Left colon (tissue), 2 donors: ENCODE measurements at regions not wholly inside any gene's neighbourhood (a gene's known extent, or its start where the extent isn't known, plus 50 kb on each side); places are given as distances from the start of the nearest gene placed in this dataset.
A peak's percentile ranks its signal among the peaks of the same experiment; 100 is the strongest.

ENCODE experiments used
- ATAC-seq: fragments of 200-7000 bp; cut with Tn5 transposase; one replicate; pipeline ENCODE4 v1.9.1; 2020; ENCODE audit warnings: mild to moderate bottlenecking, moderate library complexity
- DNase-seq, 2 donors: peaks; one replicate each; pipeline ENCODE4 v3.0.0-alpha.2; 2020
- intact Hi-C, 2 donors: fragments of 100-400 bp; cut with DNase I in 1 of 2; cut with micrococcal nuclease in 1 of 2; formaldehyde crosslinking; loops; one replicate each; pipeline versions ENCODE4 v1.11.2 to v1.14.0; 2022; cut with DNase I, micrococcal nuclease
- donor health status: DM: no; HTN: no; CAD: no.
- donor health status: DM: yes; HTN: yes; CAD: no.

DNA sequence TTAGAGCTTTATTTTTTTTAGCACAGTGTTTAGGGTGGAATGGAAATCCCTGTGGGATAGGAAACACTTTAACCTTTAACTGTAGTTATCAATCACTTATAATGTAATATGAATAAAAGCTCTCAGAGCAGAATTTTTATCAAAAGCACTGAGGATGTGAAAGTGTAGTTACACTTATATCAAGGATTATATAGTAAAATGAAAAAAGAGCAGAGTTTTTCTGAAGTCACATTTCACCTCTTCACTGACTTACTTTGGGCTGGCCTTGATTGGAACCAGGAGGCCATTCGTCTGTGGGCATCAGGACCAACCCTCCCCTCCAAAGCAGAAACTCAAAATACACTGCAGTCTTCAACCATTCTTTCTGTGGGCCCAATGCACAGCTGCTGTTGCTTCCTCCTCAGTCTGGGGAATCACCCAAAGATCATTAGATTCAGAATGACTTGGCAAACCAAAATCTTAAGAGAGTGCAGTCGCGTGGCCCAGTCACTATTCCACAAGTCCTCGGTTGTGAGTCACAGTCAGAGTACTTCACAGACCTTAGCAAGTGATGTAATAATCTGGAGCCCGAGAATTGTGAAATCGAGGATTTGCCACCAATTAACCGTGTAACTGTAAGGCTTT, 132.6 kb upstream of the COL8A1 start:
- ATAC-seq: no peak
- intact Hi-C loops: loop anchor here in 1 of 2 donors (10.0 kb wide), 2 partner anchors 179 to 249 kb away; no protein-coding TSS in a partner anchor

DNA sequence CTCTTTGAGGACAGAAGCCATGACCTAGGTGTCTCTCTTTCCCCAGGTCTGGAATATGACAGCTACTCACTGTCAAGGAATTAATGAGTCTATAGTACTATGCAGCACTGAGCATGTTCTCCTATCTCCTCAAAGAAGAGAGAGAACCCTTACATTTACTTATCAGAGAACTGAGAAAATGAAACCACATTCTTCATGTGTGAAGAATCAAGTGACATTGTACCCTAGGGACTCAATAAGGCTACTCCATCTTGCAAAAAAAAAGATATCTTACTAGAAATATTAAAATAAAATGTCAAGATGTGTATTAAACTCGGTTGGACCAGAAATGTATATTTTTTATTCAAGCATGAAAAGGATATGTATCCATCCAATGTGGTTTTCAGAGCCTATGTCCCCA, 133.2 kb upstream of the COL8A1 start:
- intact Hi-C loops: loop anchor here in 1 of 2 donors (10.0 kb wide), 2 partner anchors 180 to 250 kb away; no protein-coding TSS in a partner anchor
- no peak for ATAC-seq
- no peak for DNase-seq

More for the DNA sequence above, 132.6 kb upstream of the COL8A1 start:
- peak; percentile 11 to 31 for DNase-seq

DNA sequence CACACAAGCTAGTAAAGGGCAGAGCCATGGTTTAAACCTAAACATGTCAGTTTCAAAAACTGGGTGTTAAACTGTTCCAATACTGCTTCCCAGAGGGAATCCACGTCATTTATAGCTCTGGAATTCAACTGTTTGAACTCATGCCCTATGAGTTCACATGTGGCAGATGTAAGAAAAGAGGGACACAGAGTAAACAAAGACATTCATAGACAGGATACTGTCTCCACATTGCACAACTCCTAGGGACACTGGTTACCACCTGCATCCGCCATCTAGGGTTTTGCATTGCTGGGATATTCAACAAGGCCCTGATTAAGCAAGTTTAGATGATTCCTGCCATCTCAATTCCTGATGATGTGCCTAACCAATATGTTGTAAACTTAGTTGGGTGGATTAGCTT, 134.1 kb upstream of the COL8A1 start:
- ATAC-seq (no peak), DNase-seq (no peak)
- intact Hi-C loops: loop anchor here in 1 of 2 donors (10.0 kb wide), 2 partner anchors 181 to 251 kb away; no protein-coding TSS in a partner anchor

DNA sequence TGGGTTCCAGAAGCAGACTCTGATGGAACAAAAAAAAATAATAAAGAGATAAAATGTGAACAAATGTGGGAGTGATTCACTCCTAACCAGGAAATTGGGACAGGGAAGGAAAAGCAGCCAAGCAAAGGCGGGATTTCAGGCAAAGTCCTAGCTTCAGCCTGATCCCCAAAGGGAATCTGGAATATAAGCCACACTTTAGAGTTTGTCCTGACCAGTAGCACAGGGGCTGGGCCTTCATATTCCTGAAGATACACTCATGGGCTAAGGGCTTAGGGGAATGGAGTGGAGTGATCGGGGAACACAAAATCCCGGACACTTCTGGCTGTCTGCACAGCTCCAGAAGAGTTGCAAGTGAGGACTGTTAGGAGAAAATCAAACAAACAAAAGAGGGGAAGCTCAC, 135.0 kb upstream of the COL8A1 start:
- intact Hi-C loops: loop anchor here in 1 of 2 donors (10.0 kb wide), 2 partner anchors 181 to 251 kb away; no protein-coding TSS in a partner anchor
- DNase-seq (no peak), ATAC-seq (no peak)

DNA sequence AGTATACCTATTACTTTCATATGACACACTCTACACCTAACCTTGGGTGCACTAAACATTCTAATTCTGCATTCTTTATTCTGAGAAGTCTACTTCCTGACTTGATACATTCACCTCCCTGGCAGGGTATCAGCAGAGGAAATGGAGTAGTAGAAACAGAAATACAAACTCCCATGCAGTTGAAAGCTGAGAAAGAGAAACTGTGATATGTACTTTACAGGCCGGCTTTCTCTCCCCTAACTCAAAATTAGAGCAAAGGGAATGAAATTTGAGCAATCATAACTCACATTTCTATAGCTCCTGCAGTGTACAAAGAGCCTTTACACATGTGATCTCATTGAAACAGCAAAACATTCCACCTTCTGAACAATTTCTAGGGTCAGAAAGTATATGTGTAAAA, 135.5 kb upstream of the COL8A1 start:
- no peak for DNase-seq
- no peak for ATAC-seq
- intact Hi-C loops: loop anchor here in 1 of 2 donors (10.0 kb wide), 2 partner anchors 182 to 252 kb away; no protein-coding TSS in a partner anchor

DNA sequence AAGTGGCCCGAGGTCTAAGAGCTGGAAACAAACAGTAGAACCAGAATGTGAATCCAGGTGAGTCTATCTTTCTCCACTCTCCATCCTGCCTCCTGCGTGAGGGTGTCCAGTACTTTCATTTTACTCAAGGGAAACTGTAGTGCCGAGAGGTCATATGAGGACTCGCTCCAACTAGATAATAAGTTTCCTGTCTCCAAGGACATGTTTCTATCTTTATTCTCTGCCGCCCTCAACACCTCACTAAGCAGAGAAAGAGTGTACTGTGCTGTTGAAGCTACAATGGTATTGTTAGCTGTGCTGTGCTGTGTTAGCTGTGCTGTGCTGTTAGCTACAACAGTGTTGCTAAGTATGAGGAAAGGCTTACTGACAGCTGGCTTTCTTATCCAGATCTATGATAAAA, 137.9 kb upstream of the COL8A1 start:
- ATAC-seq: no peak
- DNase-seq: no peak
- intact Hi-C loops: loop anchor here in 1 of 2 donors (10.0 kb wide), 2 partner anchors 184 to 254 kb away; no protein-coding TSS in a partner anchor

DNA sequence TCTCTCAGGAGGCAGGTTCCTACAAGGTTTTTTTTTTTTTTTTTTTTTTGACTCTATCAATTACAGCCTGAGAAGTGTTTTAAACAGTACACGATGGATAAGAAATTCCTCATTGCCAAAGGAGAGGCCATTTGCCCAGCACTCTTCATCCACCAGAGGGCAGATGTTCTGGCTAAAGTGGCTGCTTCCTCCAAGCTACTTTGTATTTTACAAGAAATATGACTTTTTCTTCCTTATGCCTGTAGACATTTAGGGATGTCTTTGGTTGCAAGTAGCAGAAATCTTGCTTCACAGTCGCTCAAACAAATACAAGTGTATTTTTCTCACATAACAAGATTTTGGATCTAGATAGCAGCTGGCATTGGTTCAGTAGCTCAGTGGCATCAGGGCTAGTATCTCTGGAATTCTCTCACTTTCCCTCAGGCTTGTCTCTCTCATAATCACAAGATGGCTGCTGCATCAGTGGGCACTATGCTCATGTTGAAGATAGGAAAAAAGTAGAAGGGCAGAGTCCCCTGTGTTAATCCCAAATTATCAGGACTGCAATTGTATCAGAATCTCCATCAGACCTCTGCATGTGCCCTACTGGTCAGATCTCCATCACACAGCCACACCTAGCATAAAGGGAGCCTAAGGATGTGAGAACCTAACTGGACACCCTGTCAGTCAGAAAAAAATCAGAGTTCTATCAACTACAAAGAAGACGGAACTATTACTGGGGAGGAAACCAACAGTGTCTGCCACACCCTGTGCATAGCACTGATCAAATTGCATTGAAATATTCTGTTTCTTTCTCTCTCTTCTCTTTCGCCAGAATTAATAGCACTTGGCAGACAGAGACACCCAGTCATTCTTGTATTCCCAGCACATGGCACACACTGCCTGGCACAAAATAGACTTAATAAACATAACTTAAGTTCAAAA, 138.9 kb upstream of the COL8A1 start:
- DNase-seq (peak in 1 of 2 donors; percentile 18), ATAC-seq (peak; percentile 50)
- intact Hi-C loops: loop anchor here in 1 of 2 donors (10.0 kb wide), 2 partner anchors 185 to 255 kb away; no protein-coding TSS in a partner anchor

DNA sequence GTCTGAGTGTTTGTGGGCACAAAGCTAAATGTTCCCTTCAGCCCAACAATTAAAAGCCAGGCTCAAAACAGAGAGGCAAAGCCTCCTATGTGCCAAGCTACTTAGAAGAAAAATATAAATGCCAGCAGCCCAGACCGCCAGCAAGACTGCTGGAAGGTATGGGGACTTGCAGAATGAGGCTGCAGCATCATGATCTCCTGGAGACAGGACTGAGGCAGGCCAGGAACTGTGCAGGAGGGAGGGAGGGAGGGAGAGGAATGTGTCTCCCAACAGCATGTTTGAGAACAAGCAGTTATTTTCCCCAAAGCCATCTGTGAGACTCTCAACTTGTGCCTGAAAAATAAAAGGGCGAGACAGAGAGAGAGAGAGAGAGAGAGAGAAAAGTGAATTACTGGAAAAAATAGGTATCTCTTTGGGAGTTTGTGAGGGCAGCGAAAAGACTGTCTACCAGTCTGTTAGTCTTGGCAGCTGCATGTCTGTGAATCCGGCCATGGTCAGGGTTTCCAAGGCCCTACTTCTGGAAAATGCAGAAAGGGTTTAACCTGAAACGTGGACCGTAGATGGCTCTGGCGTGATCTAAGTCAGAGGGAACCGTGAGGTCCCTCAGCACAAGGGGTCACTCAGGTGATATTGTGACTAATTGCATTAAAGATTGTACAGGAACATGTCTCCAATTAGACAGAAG, 139.7 kb upstream of the COL8A1 start:
- intact Hi-C loops: no loop called here
- DNase-seq: no peak
- ATAC-seq: no peak

DNA sequence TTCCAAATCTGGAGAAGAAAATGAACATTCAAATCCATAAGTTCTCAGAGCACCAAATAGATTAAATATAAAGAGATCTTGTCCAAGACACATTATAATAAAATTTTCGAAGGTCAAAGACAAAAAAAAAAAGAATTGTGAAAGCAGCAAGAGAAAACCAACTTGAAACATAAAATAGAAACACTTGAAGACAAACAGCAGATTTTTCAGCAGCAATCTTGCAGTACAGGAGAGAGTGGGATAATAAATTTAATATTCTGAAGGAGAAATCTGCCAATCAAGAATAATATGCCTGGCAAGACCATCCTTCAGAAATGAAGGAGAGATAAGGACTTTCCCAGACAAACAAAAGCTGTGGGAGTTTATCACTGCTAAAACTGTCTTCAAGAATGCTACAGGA, 150.5 kb upstream of the COL8A1 start:
- intact Hi-C loops: no loop called here
- DNase-seq (no peak), ATAC-seq (no peak)

DNA sequence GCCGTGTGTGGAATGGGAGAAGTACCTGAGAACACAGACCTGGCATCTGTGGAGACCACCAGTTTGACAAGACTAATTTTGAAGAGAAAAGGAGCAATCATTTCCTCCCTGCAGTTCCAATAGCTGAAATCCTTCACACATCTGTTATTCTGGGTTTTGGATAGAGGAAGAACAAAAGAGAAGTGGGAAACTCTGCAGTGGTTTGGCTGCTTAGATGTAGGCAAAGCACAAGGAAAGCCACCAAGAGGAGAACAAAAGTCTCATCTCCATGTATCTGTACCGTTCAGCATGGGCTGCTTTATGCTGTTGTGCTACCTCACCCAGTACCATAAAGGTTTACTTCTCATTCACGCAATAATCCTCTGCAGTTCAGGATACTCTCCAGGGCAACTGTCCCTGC, 153.1 kb upstream of the COL8A1 start:
- intact Hi-C loops: no loop called here
- DNase-seq (no peak), ATAC-seq (no peak)

DNA sequence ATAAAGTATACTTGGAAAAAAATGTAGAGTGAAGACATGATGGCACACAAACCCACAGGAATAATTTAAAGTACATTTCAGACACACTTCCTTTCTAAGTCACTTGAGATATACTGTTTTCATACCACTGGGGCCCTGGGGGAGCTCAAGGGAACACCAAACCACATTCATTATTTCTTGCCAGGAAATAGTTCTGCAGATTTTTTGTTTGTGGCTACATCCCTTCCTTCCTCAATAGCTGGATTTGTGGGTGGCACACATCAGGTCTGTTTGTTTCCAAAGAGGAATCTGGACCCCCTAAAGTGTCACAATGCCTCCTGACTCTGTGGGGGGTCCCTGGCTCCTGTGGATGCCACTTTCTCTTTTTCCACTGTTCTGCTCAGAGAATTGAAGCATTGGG, 153.5 kb upstream of the COL8A1 start:
- no peak for ATAC-seq
- intact Hi-C loops: no loop called here

DNA sequence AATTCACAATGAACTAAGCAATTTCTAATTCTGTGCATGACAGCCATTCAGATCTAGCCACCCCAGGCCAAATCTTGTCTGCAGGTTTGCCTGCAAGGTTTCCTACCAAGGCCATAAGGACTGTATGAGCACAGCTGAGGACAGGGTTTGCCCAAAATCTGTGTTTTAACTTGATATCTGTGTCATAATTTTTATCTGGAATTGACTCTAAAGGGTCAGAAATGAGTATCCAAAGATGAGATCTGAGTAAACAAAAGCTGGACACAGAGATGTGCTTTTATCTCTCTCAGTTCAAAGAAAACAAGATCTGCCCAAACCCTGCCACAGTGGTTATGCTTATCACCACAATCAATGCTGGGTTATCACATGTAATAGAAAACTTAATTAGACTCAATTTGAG, 154.6 kb upstream of the COL8A1 start:
- ATAC-seq (no peak), DNase-seq (no peak)
- intact Hi-C loops: no loop called here

More for the DNA sequence above, 153.5 kb upstream of the COL8A1 start:
- DNase-seq: no peak

DNA sequence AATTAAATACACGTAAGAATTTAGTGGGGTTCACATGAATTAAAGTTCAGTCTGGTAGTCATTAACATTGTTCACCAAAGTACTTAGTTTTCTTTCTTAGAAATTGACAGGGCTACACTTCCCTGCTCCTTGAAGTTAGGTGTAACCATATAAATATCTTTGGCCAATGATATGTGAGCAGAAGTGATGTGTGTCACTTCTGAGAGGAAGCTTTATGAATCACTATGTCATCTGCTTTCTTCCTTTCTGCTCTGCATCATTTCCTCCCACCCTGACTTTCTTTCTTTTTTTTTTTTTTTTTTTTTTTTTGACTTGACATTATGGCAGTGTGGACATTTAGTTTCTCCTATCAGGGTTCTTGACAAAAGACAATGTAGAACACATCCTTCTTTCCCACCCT, 156.2 kb upstream of the COL8A1 start:
- intact Hi-C loops: no loop called here
- no peak for ATAC-seq
- no peak for DNase-seq

DNA sequence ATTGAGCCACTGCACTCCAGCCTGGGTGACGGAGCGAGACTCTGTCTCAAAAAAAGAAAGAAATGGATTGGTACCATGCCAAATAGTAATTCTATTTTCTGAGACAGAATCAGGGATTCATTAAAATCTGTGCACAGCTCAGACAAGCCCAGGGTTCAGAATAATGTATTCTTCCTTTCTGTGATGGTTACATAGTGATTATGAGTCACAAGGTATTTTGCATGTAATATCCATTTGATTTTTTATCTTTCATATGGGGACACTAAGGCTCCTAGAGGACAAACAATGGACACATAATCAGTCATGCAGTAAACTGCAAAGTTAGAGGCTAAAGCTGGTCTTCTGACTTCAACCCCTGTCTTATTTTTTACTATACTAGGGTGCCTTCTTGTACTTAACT, 156.8 kb upstream of the COL8A1 start:
- intact Hi-C loops: no loop called here
- DNase-seq (no peak), ATAC-seq (no peak)

DNA sequence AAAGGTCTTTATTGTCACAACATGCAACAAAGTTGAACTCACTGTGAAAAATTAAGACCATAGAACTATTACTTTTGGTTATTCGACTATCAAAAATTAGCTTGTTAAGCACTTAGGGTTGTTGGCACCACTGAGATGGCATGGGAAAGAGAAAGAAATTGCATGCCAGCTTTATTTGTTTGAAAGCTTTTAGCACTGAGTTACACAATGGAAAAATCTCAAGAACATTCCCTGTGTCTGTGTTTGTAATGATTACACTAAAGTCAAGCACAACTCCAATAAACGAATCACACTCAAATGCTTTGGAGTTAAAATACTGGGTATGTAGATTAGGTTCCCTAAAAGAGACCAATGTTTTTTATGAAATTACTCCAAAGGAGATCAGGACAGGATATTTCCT, 158.6 kb upstream of the COL8A1 start:
- DNase-seq: no peak
- intact Hi-C loops: no loop called here

DNA sequence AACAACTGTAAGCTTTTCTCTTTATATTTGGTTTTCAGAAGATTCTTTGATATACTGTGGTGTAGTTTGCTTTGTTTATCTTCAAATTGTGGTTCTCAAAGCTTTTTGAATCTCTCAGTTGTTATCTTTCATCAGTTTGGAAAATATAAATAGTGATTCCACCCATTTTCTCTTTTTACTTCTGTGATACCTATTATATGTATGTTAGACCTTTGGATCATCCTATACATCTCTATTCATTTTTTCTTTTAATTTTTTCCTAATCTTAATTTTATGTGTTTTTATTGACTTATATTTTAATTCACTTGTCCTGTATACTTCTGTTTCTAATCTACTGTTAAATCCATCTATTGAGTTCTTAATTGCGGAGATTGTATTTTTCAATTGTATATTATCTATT, 160.7 kb upstream of the COL8A1 start:
- ATAC-seq: no peak
- intact Hi-C loops: no loop called here
- DNase-seq: no peak

More for the DNA sequence above, 158.6 kb upstream of the COL8A1 start:
- no peak for ATAC-seq

DNA sequence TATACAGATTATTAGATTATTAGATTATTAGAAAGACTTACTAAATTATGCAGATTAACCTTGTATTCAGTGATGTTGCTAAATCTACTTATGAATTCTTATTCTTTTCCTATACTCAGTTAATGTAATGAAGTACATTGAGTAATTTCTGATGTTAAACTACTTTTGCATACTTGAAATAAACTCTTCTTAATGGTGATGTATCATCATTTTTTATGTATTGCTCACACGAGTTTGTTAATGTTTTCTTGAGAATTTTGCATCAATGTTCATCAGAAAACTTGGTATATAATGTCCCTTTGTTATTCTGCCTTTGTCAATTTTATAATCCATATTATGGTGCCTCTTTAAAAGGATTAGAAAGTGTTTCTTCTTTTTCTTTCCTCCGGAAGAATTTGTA, 163.2 kb upstream of the COL8A1 start:
- no peak for DNase-seq
- intact Hi-C loops: no loop called here
- no peak for ATAC-seq

DNA sequence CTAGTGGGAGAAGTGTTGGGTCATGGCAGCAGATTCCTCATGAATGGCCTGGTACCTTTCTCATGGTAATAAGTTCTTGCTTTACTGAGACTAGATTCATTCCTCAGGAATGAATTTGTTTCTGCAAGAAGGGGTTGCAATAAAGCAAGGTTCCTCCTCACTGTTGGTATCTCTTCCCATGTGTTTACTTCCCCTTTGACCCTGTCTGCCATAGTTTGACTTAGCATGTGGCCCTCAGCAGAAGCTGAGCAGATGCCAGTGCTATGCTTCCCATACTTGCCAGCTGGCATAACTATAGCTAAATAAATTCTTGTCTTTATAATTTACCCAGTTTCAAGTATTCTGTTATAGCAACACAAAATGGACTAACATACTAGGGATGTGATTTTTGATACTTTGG, 163.6 kb upstream of the COL8A1 start:
- DNase-seq (no peak), ATAC-seq (no peak)
- intact Hi-C loops: no loop called here

DNA sequence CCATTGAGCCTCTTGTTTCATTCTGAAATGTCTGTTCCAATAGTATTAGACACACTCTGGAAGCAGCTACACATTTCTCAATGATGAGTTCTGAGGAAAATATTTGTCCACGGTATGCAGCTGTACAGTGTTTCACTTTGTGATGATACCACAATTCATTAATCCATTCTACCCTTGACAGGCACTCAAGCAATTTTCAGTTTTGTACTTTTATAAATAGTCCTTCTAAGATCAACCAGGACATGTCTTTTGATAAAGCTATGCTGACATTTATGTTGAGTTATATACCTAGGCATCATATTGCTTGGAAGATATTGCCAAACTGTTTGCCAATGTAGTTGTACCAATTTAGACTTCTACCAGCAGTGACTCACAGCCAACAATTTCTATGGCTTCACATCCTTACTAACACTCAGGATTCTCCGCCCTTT, 165.1 kb upstream of the COL8A1 start:
- intact Hi-C loops: no loop called here
- no peak for ATAC-seq
- DNase-seq: no peak
